Liver (tissue), 8 donors: ENCODE measurements at regions not wholly inside any gene's neighbourhood (a gene's known extent, or its start where the extent isn't known, plus 50 kb on each side); places are given as distances from the start of the nearest gene placed in this dataset.

Source experiments
- DNase-seq: peaks from one replicate; pipeline ENCODE4 v3.0.0-alpha.2; 2017; ENCODE audit warnings: low spot score
- H3K27ac ChIP-seq, 2 donors: one replicate each; pipeline ENCODE4 v1.7.0; 2013; ENCODE audit warnings: inconsistent platforms in 2 of 2, low read length in 2 of 2, control low read depth in 1 of 2, low read depth in 1 of 2, mild to moderate bottlenecking in 1 of 2
- H3K27me3 ChIP-seq, 4 donors: one replicate each; pipeline versions ENCODE4 v1.6.1 to v1.7.0; 2013; ENCODE audit warnings: low read length in 3 of 4, inconsistent platforms in 1 of 4, mild to moderate bottlenecking in 1 of 4, moderate library complexity in 1 of 4; ENCODE audit not compliant: control insufficient read depth in 4 of 4, insufficient read depth in 4 of 4
- H3K36me3 ChIP-seq, 4 donors: one replicate each; pipeline versions ENCODE4 v1.6.1 to v1.7.0; 2013; ENCODE audit warnings: low read length in 3 of 4, mild to moderate bottlenecking in 3 of 4, low read depth in 1 of 4, moderate library complexity in 1 of 4; ENCODE audit not compliant: control insufficient read depth in 4 of 4, insufficient read depth in 3 of 4
- H3K4me1 ChIP-seq, 4 donors: one replicate each; pipeline versions ENCODE4 v1.6.1 to v1.7.0; 2013; ENCODE audit warnings: low read length in 3 of 4, mild to moderate bottlenecking in 3 of 4, moderate library complexity in 1 of 4; ENCODE audit not compliant: control insufficient read depth in 4 of 4, insufficient read depth in 4 of 4
- H3K4me3 ChIP-seq, 3 donors: one replicate each; pipeline versions ENCODE4 v1.6.1 to v1.7.0; 2013; ENCODE audit warnings: low read length in 3 of 3, control low read depth in 1 of 3, low read depth in 1 of 3, mild to moderate bottlenecking in 1 of 3
- H3K9ac ChIP-seq, 2 donors: one replicate each; pipeline ENCODE4 v1.7.0; 2013; ENCODE audit warnings: low read length in 2 of 2, mild to moderate bottlenecking in 2 of 2, moderate library complexity in 2 of 2, control low read depth in 1 of 2, low read depth in 1 of 2
- H3K9me3 ChIP-seq, 4 donors: one replicate each; pipeline versions ENCODE4 v1.6.1 to v1.7.0; 2013; ENCODE audit warnings: low read length in 3 of 4; ENCODE audit not compliant: control insufficient read depth in 4 of 4
- ATF3 ChIP-seq: IDR thresholded peaks from 2 replicates; pipeline ENCODE4 v1.6.1; 2016; ENCODE audit warnings: antibody characterized with exemption
- CTCF ChIP-seq: fragments of 150-350 bp; IDR thresholded peaks from 2 replicates; pipeline ENCODE4 v1.5.1; 2017; ENCODE audit warnings: improper control_type of control experiment, low read depth, low read length; ENCODE audit not compliant: missing input control
- EGR1 ChIP-seq, 2 donors: IDR thresholded peaks; 2 replicates each; pipeline ENCODE4 v1.6.1; 2016 to 2018; ENCODE audit warnings: antibody characterized with exemption in 2 of 2, low read depth in 2 of 2
- FOXA1 ChIP-seq: IDR thresholded peaks from 2 replicates; pipeline ENCODE4 v1.6.1; 2016; ENCODE audit warnings: antibody characterized with exemption
- FOXA2 ChIP-seq: IDR thresholded peaks from 2 replicates; pipeline ENCODE4 v1.6.1; 2016; ENCODE audit warnings: antibody characterized with exemption
- GABPA ChIP-seq, 2 donors: IDR thresholded peaks in 1 of 2; conservative IDR thresholded peaks in 1 of 2; 2 replicates each; pipeline ENCODE4 v1.6.1; 2016; ENCODE audit warnings: antibody characterized with exemption in 2 of 2, mild to moderate bottlenecking in 1 of 2, moderate library complexity in 1 of 2
- HNF4A ChIP-seq, 2 donors: conservative IDR thresholded peaks; 2 replicates each; pipeline ENCODE4 v1.6.1; 2016; ENCODE audit warnings: antibody characterized with exemption in 2 of 2, mild to moderate bottlenecking in 2 of 2
- HNF4G ChIP-seq: IDR thresholded peaks from 2 replicates; pipeline ENCODE4 v1.6.1; 2016; ENCODE audit warnings: antibody characterized with exemption
- JUND ChIP-seq, 2 donors: IDR thresholded peaks; 2 replicates each; pipeline ENCODE4 v1.6.1; 2016; ENCODE audit warnings: antibody characterized with exemption in 2 of 2
- MAX ChIP-seq: IDR thresholded peaks from 2 replicates; pipeline ENCODE4 v1.6.1; 2016; ENCODE audit warnings: antibody characterized with exemption
- NR2F2 ChIP-seq: IDR thresholded peaks from 2 replicates; pipeline ENCODE4 v1.6.1; 2016; ENCODE audit warnings: antibody characterized with exemption
- RAD21 ChIP-seq, 2 donors: IDR thresholded peaks; 2 replicates each; pipeline ENCODE4 v1.6.1; 2016; ENCODE audit warnings: antibody characterized with exemption in 2 of 2, mild to moderate bottlenecking in 2 of 2
- REST ChIP-seq: IDR thresholded peaks from 2 replicates; pipeline ENCODE4 v1.6.1; 2016; ENCODE audit warnings: antibody characterized with exemption, mild to moderate bottlenecking
- RXRA ChIP-seq, 2 donors: IDR thresholded peaks; 2 replicates each; pipeline ENCODE4 v1.6.1; 2017 to 2018; ENCODE audit warnings: antibody characterized with exemption in 2 of 2, mild to moderate bottlenecking in 1 of 2
- SP1 ChIP-seq: IDR thresholded peaks from 2 replicates; pipeline ENCODE4 v1.6.1; 2018; ENCODE audit warnings: antibody characterized with exemption, mild to moderate bottlenecking
- YY1 ChIP-seq: IDR thresholded peaks from 2 replicates; pipeline ENCODE4 v1.6.1; 2016; ENCODE audit warnings: antibody characterized with exemption, mild to moderate bottlenecking
- ZBTB33 ChIP-seq: IDR thresholded peaks from 2 replicates; pipeline ENCODE4 v1.6.1; 2016; ENCODE audit warnings: antibody characterized with exemption
- WGBS: extraction: QIAGEN DNeasy Blood & Tissue Kit; methylation state at CpG from one replicate; pipeline ENCODE4 v1.1.7; 2013; 5-methylcytosine and 5-hydroxymethylcytosine counted together
- donor health status: healthy.
- donor health status: healthy.
- donor health status: healthy.
- donor health status: healthy.
- donor health status: healthy.

GRCh38 chr11:12618743-12619540 lies 55.3 kb upstream of the TEAD1 start:
- no peak for DNase-seq
- no peaks in the 10 kb centered on the region for H3K4me1 ChIP-seq
- peaks cover 0 to 6% (median 2%) of the 10 kb centered on the region in 4 donors for H3K9me3 ChIP-seq
- H3K27ac ChIP-seq = no peak overlapping the region
- whole genome bisulfite sequencing = 90% methylated on average over 2 of the region's 2 CpGs
- H3K36me3 ChIP-seq = no peaks in the 10 kb centered on the region
- no peak for TF ChIP-seq SP1
- TF ChIP-seq CTCF = no peak
- TF ChIP-seq NR2F2 = no peak
- TF ChIP-seq HNF4G = no peak
- TF ChIP-seq RXRA (IDR thresholded peaks at IDR 0.05) = no peak
- TF ChIP-seq RAD21 (IDR thresholded peaks at IDR 0.05) = no peak
- TF ChIP-seq EGR1 (IDR thresholded peaks at IDR 0.05; ENCODE audit: low read depth in 2 of 2) = no peak
- no peak for TF ChIP-seq YY1
- TF ChIP-seq GABPA (IDR thresholded peaks at IDR 0.05 in 1 of 2, conservative IDR thresholded peaks at IDR 0.05 in 1 of 2) = no peak
- TF ChIP-seq JUND (IDR thresholded peaks at IDR 0.05) = no peak
- TF ChIP-seq REST = no peak
- no peak for TF ChIP-seq FOXA2
- TF ChIP-seq MAX = no peak
- TF ChIP-seq ZBTB33 = no peak
- no peak for TF ChIP-seq HNF4A (conservative IDR thresholded peaks at IDR 0.05)
- TF ChIP-seq FOXA1 = no peak
- no peak for TF ChIP-seq ATF3
- H3K4me3 ChIP-seq = no peak overlapping the region
- no peak overlapping the region for H3K9ac ChIP-seq
- H3K27me3 ChIP-seq = no peaks in the 10 kb centered on the region
